ENCODE measurements at regions not wholly inside any gene's neighbourhood (a gene's known extent, or its start where the extent isn't known, plus 50 kb on each side); places are given as distances from the start of the nearest gene placed in this dataset.
"Not testable (repeated sequence)": the region's sequence is repeated elsewhere in the genome, so short reads cannot be mapped to it uniquely, and the experiment has no call there.

DNA sequence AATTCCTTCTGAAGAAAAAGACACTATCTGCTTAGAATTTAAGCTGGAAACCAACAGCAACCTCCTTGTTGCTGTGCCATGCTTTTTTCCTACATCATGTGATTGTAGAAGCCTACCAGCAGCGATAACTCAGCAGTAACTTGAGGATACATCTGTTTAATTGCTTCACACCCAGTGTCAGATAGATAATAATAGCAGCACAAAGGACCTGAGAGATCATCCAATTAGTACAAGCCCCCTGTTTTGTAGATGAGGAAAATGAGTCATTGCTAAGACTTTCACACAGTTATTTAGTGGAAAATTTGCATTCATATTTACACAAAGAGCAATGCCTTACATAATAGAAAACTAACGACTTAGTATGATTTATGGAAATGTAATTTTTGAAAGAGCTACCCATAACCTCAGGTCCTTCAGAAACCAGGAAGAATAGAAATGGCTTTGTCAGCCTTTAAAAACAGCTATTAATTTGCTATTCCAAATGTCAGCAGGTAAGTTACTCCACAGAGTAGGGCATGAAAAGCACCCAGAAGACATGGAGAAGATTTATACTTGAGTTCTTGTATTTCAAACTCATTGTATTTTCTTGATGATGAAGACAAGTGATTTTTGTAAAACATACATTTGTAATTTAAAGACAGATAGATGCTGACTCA is 93.7 kb upstream of the SGCG start:
- DNase-seq (ENCODE audit: low read depth), result no peak

DNA sequence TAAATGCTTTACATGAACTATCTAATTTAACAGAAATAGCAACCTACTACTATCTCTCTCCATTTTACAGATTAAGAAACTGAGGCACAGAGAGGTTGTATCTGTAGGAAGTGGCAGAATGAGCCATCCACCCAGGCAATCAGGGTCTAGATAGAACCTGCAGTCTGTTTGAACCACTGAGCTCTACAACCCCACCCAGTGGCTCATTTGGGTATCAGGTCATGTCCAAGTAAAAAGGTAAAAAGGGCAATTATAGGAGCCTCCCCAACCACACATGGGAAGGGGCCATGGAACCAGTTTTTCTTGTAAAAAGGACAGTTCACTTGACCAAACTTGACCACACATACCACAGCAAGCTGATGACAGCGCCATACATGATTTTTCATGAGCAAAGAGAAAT is 92.9 kb upstream of the SGCG start:
- no peak for DNase-seq (ENCODE audit: low read depth)

DNA sequence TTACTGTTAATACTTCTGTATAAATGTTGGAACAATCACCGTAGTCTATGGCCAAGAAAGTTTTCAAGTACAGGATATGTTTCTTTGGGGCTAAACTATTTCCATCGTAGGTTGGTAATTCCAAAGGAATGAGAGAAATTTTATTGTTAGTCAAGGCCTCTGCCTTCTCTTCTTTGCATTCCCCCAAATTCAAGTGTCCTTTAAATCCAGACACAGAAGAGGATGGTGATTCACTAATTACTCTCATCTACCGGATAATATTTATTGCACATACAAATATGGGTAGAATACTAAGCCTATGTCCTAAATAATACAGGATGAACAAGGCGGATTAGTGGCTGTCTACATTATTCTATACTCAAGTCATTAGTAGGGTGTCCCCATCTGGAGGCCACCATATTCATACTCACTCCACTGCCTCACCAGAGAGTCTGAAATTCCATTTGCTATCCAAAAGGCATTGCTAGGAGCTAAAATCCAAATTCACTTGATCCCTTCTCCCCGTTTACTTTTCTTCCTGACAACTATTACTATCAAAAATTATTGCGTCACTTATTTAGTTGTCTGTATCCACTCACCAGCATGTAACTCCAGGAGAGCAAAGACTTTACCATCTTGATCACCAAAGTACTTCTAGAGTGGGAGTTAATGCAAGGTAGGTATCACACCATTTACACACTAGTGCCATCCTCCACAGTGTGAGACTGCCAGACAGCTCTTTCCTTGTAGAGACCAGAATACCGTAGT is 82.4 kb upstream of the SGCG start:
- no peak for DNase-seq (ENCODE audit: low read depth)

DNA sequence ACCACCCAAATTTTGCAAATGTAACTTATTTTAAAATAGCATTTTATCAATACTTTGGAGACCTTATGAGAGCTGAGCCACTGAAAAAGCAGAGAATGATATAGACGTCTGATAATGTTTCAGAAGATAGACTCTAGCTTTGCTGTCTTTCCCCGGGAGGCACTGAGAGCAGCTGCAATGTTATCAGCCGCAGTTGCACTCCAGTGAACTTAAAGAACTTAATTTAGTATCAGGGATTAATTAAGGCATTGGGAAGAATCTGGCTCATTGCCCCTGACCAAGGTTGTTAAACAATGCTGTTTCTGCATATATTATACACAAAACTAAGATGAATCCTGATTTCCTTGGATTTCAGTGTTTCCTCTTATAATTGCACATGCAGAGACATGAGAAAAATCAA is 75.7 kb upstream of the SGCG start:
- no peak for DNase-seq (ENCODE audit: low read depth)

DNA sequence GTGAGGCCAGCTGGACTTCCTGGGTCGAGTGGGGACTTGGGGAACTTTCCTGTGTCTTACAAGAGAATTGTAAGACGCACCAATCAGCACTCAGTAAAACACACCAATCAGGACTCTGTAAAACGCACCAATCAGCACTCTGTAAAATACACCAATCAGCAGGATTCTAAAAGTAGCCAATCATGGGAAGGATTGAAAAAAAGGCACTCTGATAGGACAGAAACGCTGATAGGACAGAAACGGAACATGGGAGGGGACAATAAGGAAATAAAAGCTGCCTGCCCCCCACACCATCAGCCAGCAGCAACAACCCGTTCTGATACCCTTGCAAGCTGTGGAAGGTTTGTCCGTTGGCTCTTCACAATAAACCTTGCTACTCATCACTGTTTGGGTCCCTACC is 73.1 kb upstream of the SGCG start:
- no peak for DNase-seq (ENCODE audit: low read depth)

DNA sequence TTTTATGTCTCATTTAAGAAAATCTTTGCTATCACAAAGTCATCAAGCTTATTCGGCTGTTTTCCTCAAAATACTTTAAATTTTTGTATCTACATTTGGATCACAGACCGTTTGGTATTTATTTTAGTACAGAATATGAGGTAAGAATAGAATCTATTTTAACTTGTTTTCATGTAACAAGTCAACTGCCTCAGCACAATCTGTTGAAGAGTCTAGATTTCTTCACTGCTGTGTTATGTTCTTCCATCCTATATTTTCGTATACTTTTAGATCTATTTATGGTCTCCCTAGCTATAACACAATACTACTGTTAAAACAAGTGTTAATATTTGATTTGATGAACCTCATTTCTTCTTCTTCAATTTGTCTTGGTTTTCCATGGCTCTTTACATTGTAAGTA is 61.6 kb upstream of the SGCG start:
- DNase-seq (ENCODE audit: low read depth), result no peak

DNA sequence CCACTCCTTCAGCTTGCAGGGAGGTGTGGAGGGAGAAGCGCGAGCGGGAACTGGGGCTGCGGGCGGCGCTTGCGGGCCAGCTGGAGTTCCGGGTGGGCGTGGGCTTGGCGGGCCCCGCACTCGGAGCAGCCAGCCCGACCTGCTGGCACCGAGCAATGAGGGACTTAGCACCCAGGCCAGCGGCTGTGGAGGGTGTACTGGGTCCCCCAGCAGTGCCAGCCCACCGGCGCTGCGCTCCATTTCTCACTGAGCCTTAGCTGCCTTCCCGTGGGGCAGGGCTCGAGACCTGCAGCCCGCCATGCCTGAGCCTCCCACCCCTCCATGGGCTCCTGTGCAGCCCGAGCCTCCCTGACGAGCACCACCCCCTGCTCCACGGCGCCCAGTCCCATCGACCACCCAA is 53.2 kb upstream of the SGCG start:
- not testable (repeated sequence) for DNase-seq (ENCODE audit: low read depth)

DNA sequence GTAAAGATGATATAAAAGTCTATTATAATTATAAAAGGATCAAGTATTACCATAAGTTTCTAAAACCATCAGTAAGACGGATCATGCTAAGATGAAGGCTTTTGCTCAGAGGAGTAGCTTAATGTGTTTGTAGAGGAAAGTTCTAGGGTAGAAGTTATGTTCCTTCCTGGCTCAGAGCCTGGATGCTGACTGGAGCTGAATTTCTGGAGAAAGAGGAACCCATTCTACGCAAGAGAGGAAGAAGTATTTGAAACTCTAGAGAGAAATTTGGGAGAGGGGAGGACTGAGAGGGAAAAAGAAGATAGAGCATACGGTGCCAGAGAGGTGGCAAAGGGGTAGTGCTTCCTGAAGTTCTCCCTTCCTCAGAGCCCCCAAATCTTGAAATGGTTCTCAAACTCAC is 51.4 kb upstream of the SGCG start:
- no peak for DNase-seq (ENCODE audit: low read depth)

All from GM04504 (cell line).